GM21825 (cell line): ENCODE measurements at regions not wholly inside any gene's neighbourhood (a gene's known extent, or its start where the extent isn't known, plus 50 kb on each side); places are given as distances from the start of the nearest gene placed in this dataset.

Experiments used
- ATAC-seq: cut with Tn5 transposase; IDR thresholded peaks from one replicate; pipeline ENCODE4 v1.9.1; 2021; ENCODE audit warnings: mild to moderate bottlenecking, moderate library complexity; ENCODE audit not compliant: unreplicated experiment

GRCh38 chr2:147792966-147793617 lies 51.7 kb upstream of the ACVR2A start:
- ATAC-seq: no peak

GRCh38 chr2:147790580-147790979 lies 54.2 kb upstream of the ACVR2A start:
- no peak for ATAC-seq

- ATAC-seq: no peak
Observed at GRCh38 chr2:147789720-147790119, 55.1 kb upstream of the ACVR2A start.

- ATAC-seq: no peak
Observed at GRCh38 chr2:147789287-147789686, 55.5 kb upstream of the ACVR2A start.

- no peak for ATAC-seq
Observed at GRCh38 chr2:147782141-147782930, 62.5 kb upstream of the ACVR2A start.

GRCh38 chr2:147779440-147779839 lies 65.4 kb upstream of the ACVR2A start:
- no peak for ATAC-seq

GRCh38 chr2:147777394-147777793 lies 67.4 kb upstream of the ACVR2A start:
- no peak for ATAC-seq

GRCh38 chr2:147774805-147775204 lies 70.0 kb upstream of the ACVR2A start:
- ATAC-seq: no peak

GRCh38 chr2:147773479-147773878 lies 71.3 kb upstream of the ACVR2A start:
- ATAC-seq: no peak

- no peak for ATAC-seq
Observed at GRCh38 chr2:147772781-147773180, 72.0 kb upstream of the ACVR2A start.

- no peak for ATAC-seq
Observed at GRCh38 chr2:147763861-147764260, 81.0 kb upstream of the ACVR2A start.

GRCh38 chr2:147760984-147761383 lies 83.8 kb upstream of the ACVR2A start:
- ATAC-seq: no peak

- ATAC-seq: no peak
Observed at GRCh38 chr2:147759536-147759935, 85.3 kb upstream of the ACVR2A start.

- no peak for ATAC-seq
Observed at GRCh38 chr2:147758821-147759220, 86.0 kb upstream of the ACVR2A start.

- ATAC-seq: no peak
Observed at GRCh38 chr2:147756069-147756468, 88.8 kb upstream of the ACVR2A start.

GRCh38 chr2:147740211-147740927 lies 104.5 kb upstream of the ACVR2A start:
- no peak for ATAC-seq

GRCh38 chr2:147739508-147739907 lies 105.3 kb upstream of the ACVR2A start:
- ATAC-seq: no peak

GRCh38 chr2:147718831-147719230 lies 126.0 kb upstream of the ACVR2A start:
- ATAC-seq: no peak

- ATAC-seq: no peak
Observed at GRCh38 chr2:147716906-147717305, 127.9 kb upstream of the ACVR2A start.

GRCh38 chr2:147715807-147716206 lies 129.0 kb upstream of the ACVR2A start:
- no peak for ATAC-seq

GRCh38 chr2:147714582-147714981 lies 130.2 kb upstream of the ACVR2A start:
- ATAC-seq: no peak

GRCh38 chr2:147713349-147713748 lies 131.5 kb upstream of the ACVR2A start:
- no peak for ATAC-seq
